ENCODE measurements at regions not wholly inside any gene's neighbourhood (a gene's known extent, or its start where the extent isn't known, plus 50 kb on each side); places are given as distances from the start of the nearest gene placed in this dataset.
A peak's percentile ranks its signal among the peaks of the same experiment; 100 is the strongest.

- in situ Hi-C loops (cut with MboI; ENCODE audit: low pct_unique_long_range_greater_than_20kb, low sequenced_read_pairs): no loop called here
- DNase-seq: no peak
Observed at GRCh38 chr21:19256934-19257660, 853.5 kb upstream of the TMPRSS15 start.

GRCh38 chr21:19261731-19262376 is 858.3 kb upstream of the TMPRSS15 start:
- no peak for DNase-seq
- in situ Hi-C loops (cut with MboI; ENCODE audit: low pct_unique_long_range_greater_than_20kb, low sequenced_read_pairs): no loop called here

GRCh38 chr21:19266636-19267035 is 863.1 kb upstream of the TMPRSS15 start:
- in situ Hi-C loops (cut with MboI; ENCODE audit: low pct_unique_long_range_greater_than_20kb, low sequenced_read_pairs): no loop called here
- DNase-seq: no peak

GRCh38 chr21:19268686-19269085 is 865.1 kb upstream of the TMPRSS15 start:
- in situ Hi-C loops (cut with MboI; ENCODE audit: low pct_unique_long_range_greater_than_20kb, low sequenced_read_pairs): no loop called here
- DNase-seq: no peak

GRCh38 chr21:19275065-19275464 is 871.5 kb upstream of the TMPRSS15 start:
- in situ Hi-C loops (cut with MboI; ENCODE audit: low pct_unique_long_range_greater_than_20kb, low sequenced_read_pairs): no loop called here
- DNase-seq: no peak

- DNase-seq: no peak
Observed at GRCh38 chr21:19276665-19277064, 873.1 kb upstream of the TMPRSS15 start.

GRCh38 chr21:19286876-19287275 is 883.3 kb upstream of the TMPRSS15 start:
- DNase-seq: no peak
- in situ Hi-C loops (cut with MboI; ENCODE audit: low pct_unique_long_range_greater_than_20kb, low sequenced_read_pairs): no loop called here

More at GRCh38 chr21:19276665-19277064, 873.1 kb upstream of the TMPRSS15 start:
- in situ Hi-C loops (cut with MboI; ENCODE audit: low pct_unique_long_range_greater_than_20kb, low sequenced_read_pairs): no loop called here

- DNase-seq: no peak
- in situ Hi-C loops (cut with MboI; ENCODE audit: low pct_unique_long_range_greater_than_20kb, low sequenced_read_pairs): no loop called here
Observed at GRCh38 chr21:19290328-19290727, 886.7 kb upstream of the TMPRSS15 start.

GRCh38 chr21:19320291-19320690 is 916.7 kb upstream of the TMPRSS15 start:
- in situ Hi-C loops (cut with MboI; ENCODE audit: low pct_unique_long_range_greater_than_20kb, low sequenced_read_pairs): no loop called here
- DNase-seq: no peak

GRCh38 chr21:19321688-19322087 is 918.1 kb upstream of the TMPRSS15 start:
- in situ Hi-C loops (cut with MboI; ENCODE audit: low pct_unique_long_range_greater_than_20kb, low sequenced_read_pairs): no loop called here
- no peak for DNase-seq

- in situ Hi-C loops (cut with MboI; ENCODE audit: low pct_unique_long_range_greater_than_20kb, low sequenced_read_pairs): no loop called here
- DNase-seq: peak; percentile 28
Observed at GRCh38 chr21:19322360-19322759, 918.8 kb upstream of the TMPRSS15 start.

GRCh38 chr21:19326531-19327319 is 923.1 kb upstream of the TMPRSS15 start:
- no peak for DNase-seq
- in situ Hi-C loops (cut with MboI; ENCODE audit: low pct_unique_long_range_greater_than_20kb, low sequenced_read_pairs): no loop called here

- in situ Hi-C loops (cut with MboI; ENCODE audit: low pct_unique_long_range_greater_than_20kb, low sequenced_read_pairs): no loop called here
- no peak for DNase-seq
Observed at GRCh38 chr21:19328954-19329353, 925.4 kb upstream of the TMPRSS15 start.

- no peak for DNase-seq
- in situ Hi-C loops (cut with MboI; ENCODE audit: low pct_unique_long_range_greater_than_20kb, low sequenced_read_pairs): no loop called here
Observed at GRCh38 chr21:19340303-19340702, 936.7 kb upstream of the TMPRSS15 start.

- DNase-seq: no peak
- in situ Hi-C loops (cut with MboI; ENCODE audit: low pct_unique_long_range_greater_than_20kb, low sequenced_read_pairs): no loop called here
Observed at GRCh38 chr21:19340954-19341353, 937.4 kb upstream of the TMPRSS15 start.

GRCh38 chr21:19343711-19344110 is 940.1 kb upstream of the TMPRSS15 start:
- in situ Hi-C loops (cut with MboI; ENCODE audit: low pct_unique_long_range_greater_than_20kb, low sequenced_read_pairs): no loop called here
- no peak for DNase-seq

GRCh38 chr21:19350286-19350685 is 946.7 kb upstream of the TMPRSS15 start:
- in situ Hi-C loops (cut with MboI; ENCODE audit: low pct_unique_long_range_greater_than_20kb, low sequenced_read_pairs): no loop called here

GRCh38 chr21:19353256-19353655 is 949.7 kb upstream of the TMPRSS15 start:
- in situ Hi-C loops (cut with MboI; ENCODE audit: low pct_unique_long_range_greater_than_20kb, low sequenced_read_pairs): no loop called here
- no peak for DNase-seq

More at GRCh38 chr21:19350286-19350685, 946.7 kb upstream of the TMPRSS15 start:
- DNase-seq: no peak

GRCh38 chr21:19368944-19369343 is 965.4 kb upstream of the TMPRSS15 start:
- in situ Hi-C loops (cut with MboI; ENCODE audit: low pct_unique_long_range_greater_than_20kb, low sequenced_read_pairs): no loop called here

GRCh38 chr21:19392390-19392789 is 988.8 kb upstream of the TMPRSS15 start:
- no peak for DNase-seq
- in situ Hi-C loops (cut with MboI; ENCODE audit: low pct_unique_long_range_greater_than_20kb, low sequenced_read_pairs): no loop called here

More at GRCh38 chr21:19368944-19369343, 965.4 kb upstream of the TMPRSS15 start:
- DNase-seq: no peak
